ENCODE measurements at regions not wholly inside any gene's neighbourhood (a gene's known extent, or its start where the extent isn't known, plus 50 kb on each side); places are given as distances from the start of the nearest gene placed in this dataset.

GRCh38 chr2:193690572-193690971 is 1495.8 kb upstream of the TMEFF2 start:
- intact Hi-C loops (cut with micrococcal nuclease; ENCODE audit: unreplicated experiment), result loop anchor here (10.0 kb wide), 1 partner anchor 274 kb away; no protein-coding TSS in a partner anchor
- no TSS peak for BruUV-seq (replicated peaks)
- TF ChIP-seq EZH2phosphoT487 (IDR thresholded peaks at IDR 0.05; ENCODE audit: borderline replicate concordance, low read depth, low read length) (no peak), CTCF (conservative IDR thresholded peaks at IDR 0.05; ENCODE audit: low read length) (no peak)

GRCh38 chr2:193687195-193687594 is 1492.5 kb upstream of the TMEFF2 start:
- Histone ChIP-seq H3K4me1 (ENCODE audit: insufficient read depth, low read length, poor library complexity, severe bottlenecking) (no peaks in the 10 kb centered on the region), H3K9me2 (ENCODE audit: insufficient read depth, low read length) (no peaks in the 10 kb centered on the region), H3K4me2 (ENCODE audit: low read length) (no peak overlapping the region), H2AFZ (ENCODE audit: low read length) (no peak overlapping the region), H3K9me3 (ENCODE audit: low read length) (no peaks in the 10 kb centered on the region), H3K79me2 (ENCODE audit: insufficient read depth, low read depth, low read length) (no peaks in the 10 kb centered on the region), H3K4me3 (ENCODE audit: low read depth, low read length, poor library complexity, severe bottlenecking) (no peak overlapping the region), H4K20me1 (ENCODE audit: insufficient read depth, low read length) (no peaks in the 10 kb centered on the region), H3K27ac (ENCODE audit: low read depth, low read length, poor library complexity, severe bottlenecking) (no peak overlapping the region), H3K36me3 (ENCODE audit: insufficient read depth, low read length) (no peaks in the 10 kb centered on the region)
- TF ChIP-seq CTCF (conservative IDR thresholded peaks at IDR 0.05; ENCODE audit: low read length), result no peak
- no peak for TF ChIP-seq EZH2phosphoT487 (IDR thresholded peaks at IDR 0.05; ENCODE audit: borderline replicate concordance, low read depth, low read length)
- DNase-seq (ENCODE audit: low spot score), result no peak
- CTCF ChIA-PET (ENCODE audit: unreplicated experiment), result no interaction called here
- BruUV-seq (replicated peaks), result no TSS peak
- POLR2A ChIA-PET, result no interaction called here
- intact Hi-C loops (cut with micrococcal nuclease; ENCODE audit: unreplicated experiment), result no loop called here

More at GRCh38 chr2:193690572-193690971, 1495.8 kb upstream of the TMEFF2 start:
- Histone ChIP-seq H3K27ac (ENCODE audit: low read depth, low read length, poor library complexity, severe bottlenecking) (no peak overlapping the region), H3K9me2 (ENCODE audit: insufficient read depth, low read length) (no peaks in the 10 kb centered on the region), H3K79me2 (ENCODE audit: insufficient read depth, low read depth, low read length) (no peaks in the 10 kb centered on the region), H3K4me3 (ENCODE audit: low read depth, low read length, poor library complexity, severe bottlenecking) (no peak overlapping the region), H3K9me3 (ENCODE audit: low read length) (no peaks in the 10 kb centered on the region), H4K20me1 (ENCODE audit: insufficient read depth, low read length) (no peaks in the 10 kb centered on the region), H3K36me3 (ENCODE audit: insufficient read depth, low read length) (no peaks in the 10 kb centered on the region), H3K4me2 (ENCODE audit: low read length) (no peak overlapping the region), H2AFZ (ENCODE audit: low read length) (no peak overlapping the region), H3K4me1 (ENCODE audit: insufficient read depth, low read length, poor library complexity, severe bottlenecking) (no peaks in the 10 kb centered on the region)
- CTCF ChIA-PET (ENCODE audit: unreplicated experiment), result no interaction called here
- POLR2A ChIA-PET, result no interaction called here
- DNase-seq (ENCODE audit: low spot score), result no peak

GRCh38 chr2:193679847-193680246 is 1485.1 kb upstream of the TMEFF2 start:
- Histone ChIP-seq H3K36me3 (ENCODE audit: insufficient read depth, low read length) (no peaks in the 10 kb centered on the region), H3K4me2 (ENCODE audit: low read length) (no peak overlapping the region), H3K79me2 (ENCODE audit: insufficient read depth, low read depth, low read length) (no peaks in the 10 kb centered on the region), H3K9me2 (ENCODE audit: insufficient read depth, low read length) (no peaks in the 10 kb centered on the region), H3K4me1 (ENCODE audit: insufficient read depth, low read length, poor library complexity, severe bottlenecking) (no peaks in the 10 kb centered on the region), H4K20me1 (ENCODE audit: insufficient read depth, low read length) (no peaks in the 10 kb centered on the region), H3K27ac (ENCODE audit: low read depth, low read length, poor library complexity, severe bottlenecking) (no peak overlapping the region), H3K9me3 (ENCODE audit: low read length) (no peaks in the 10 kb centered on the region), H3K4me3 (ENCODE audit: low read depth, low read length, poor library complexity, severe bottlenecking) (no peak overlapping the region), H2AFZ (ENCODE audit: low read length) (no peak overlapping the region)
- BruUV-seq (replicated peaks), result no TSS peak
- intact Hi-C loops (cut with micrococcal nuclease; ENCODE audit: unreplicated experiment), result no loop called here
- no peak for DNase-seq (ENCODE audit: low spot score)
- no peak for TF ChIP-seq CTCF (conservative IDR thresholded peaks at IDR 0.05; ENCODE audit: low read length)
- no peak for TF ChIP-seq EZH2phosphoT487 (IDR thresholded peaks at IDR 0.05; ENCODE audit: borderline replicate concordance, low read depth, low read length)
- CTCF ChIA-PET (ENCODE audit: unreplicated experiment), result no interaction called here
- POLR2A ChIA-PET, result interaction anchor here (1.3 kb wide), 1 partner anchor 12 kb away, joined by 6 read pairs; no protein-coding TSS in a partner anchor
